IPS-18a (cell line): ENCODE measurements at regions not wholly inside any gene's neighbourhood (a gene's known extent, or its start where the extent isn't known, plus 50 kb on each side); places are given as distances from the start of the nearest gene placed in this dataset.
"Not testable (repeated sequence)": the region's sequence is repeated elsewhere in the genome, so short reads cannot be mapped to it uniquely, and the experiment has no call there.

ENCODE experiments used
- H3K27ac ChIP-seq: one replicate; pipeline ENCODE4 v1.5.1; 2013; ENCODE audit warnings: low read length
- H3K27me3 ChIP-seq: one replicate; pipeline ENCODE4 v1.6.1; 2013; ENCODE audit warnings: mild to moderate bottlenecking, low read length; ENCODE audit not compliant: control insufficient read depth, insufficient read depth
- H3K36me3 ChIP-seq: one replicate; pipeline ENCODE4 v1.6.1; 2013; ENCODE audit warnings: low read depth, low read length; ENCODE audit not compliant: control insufficient read depth
- H3K4me1 ChIP-seq: one replicate; pipeline ENCODE4 v1.6.1; 2013; ENCODE audit warnings: low read depth, low read length; ENCODE audit not compliant: control insufficient read depth
- H3K4me3 ChIP-seq: one replicate; pipeline ENCODE4 v1.5.1; 2013; ENCODE audit warnings: low read length
- H3K9ac ChIP-seq: one replicate; pipeline ENCODE4 v1.6.1; 2013; ENCODE audit warnings: mild to moderate bottlenecking, low read length, moderate library complexity
- H3K9me3 ChIP-seq: one replicate; pipeline ENCODE4 v1.6.1; 2013; ENCODE audit warnings: low read depth, low read length; ENCODE audit not compliant: control insufficient read depth

GRCh38 chr10:4227586-4227985, 442.6 kb upstream of the KLF6 start:
- no peak overlapping the region for H3K4me3 ChIP-seq
- H3K4me1 ChIP-seq, result no peaks in the 10 kb centered on the region
- H3K36me3 ChIP-seq, result no peaks in the 10 kb centered on the region
- H3K9ac ChIP-seq, result no peak overlapping the region
- no peaks in the 10 kb centered on the region for H3K27me3 ChIP-seq
- no peaks in the 10 kb centered on the region for H3K9me3 ChIP-seq
- no peak overlapping the region for H3K27ac ChIP-seq

DNA sequence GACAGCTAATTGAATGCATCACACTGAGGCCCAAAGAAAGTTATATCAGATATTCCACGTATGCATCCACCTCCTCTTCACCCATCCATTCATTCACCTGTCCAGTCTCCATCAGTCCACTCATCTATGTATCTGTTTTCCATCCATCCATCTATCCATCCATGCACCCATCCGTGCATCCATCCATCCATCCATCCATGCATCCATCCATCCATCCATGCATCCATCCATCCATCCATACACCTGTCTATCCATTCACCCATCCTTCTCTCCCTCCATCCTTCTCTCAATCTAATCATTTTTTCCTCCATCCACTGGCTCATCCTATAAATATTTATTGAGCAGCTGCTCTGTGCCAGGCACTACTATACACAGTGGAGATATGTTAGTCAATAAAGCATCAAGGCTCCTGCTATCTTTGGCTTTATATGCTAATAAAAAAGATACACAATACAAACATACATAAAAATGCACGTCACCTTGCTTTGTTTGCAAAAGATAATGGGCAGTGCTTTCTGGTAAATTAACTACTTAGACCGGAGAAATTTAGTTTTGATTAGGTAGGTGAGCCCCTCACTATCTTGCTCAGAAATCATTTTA, 442.0 kb upstream of the KLF6 start:
- Histone ChIP-seq H3K27me3 (no peaks in the 10 kb centered on the region), H3K9ac (no peak overlapping the region), H3K4me3 (no peak overlapping the region), H3K4me1 (no peaks in the 10 kb centered on the region), H3K36me3 (no peaks in the 10 kb centered on the region), H3K9me3 (no peaks in the 10 kb centered on the region), H3K27ac (no peak overlapping the region)

- Histone ChIP-seq H3K27ac (no peak overlapping the region), H3K4me1 (peaks cover 7% of the 10 kb centered on the region), H3K9ac (no peak overlapping the region), H3K4me3 (no peak overlapping the region), H3K27me3 (no peaks in the 10 kb centered on the region), H3K9me3 (no peaks in the 10 kb centered on the region), H3K36me3 (no peaks in the 10 kb centered on the region)
These were observed 439.2 kb upstream of the KLF6 start for GRCh38 chr10:4224178-4224577.

DNA sequence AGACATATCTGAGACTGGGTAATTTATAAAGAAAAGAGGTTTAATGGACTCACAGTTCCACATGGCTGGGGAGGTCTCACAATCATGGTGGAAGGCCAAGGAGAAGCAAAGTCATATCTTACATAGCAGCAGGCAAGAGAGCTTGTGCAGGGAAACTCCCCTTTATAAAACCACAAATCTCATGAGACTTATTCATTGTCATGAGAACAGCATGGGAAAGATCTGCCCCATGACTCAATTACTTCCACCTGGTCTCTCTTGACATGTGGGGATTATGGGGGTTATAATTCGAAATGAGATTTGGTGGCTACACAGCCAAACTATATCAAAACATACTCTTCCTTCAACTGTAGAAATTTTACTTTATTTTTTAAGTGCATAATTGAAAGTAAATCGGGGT, 436.3 kb upstream of the KLF6 start:
- not testable (repeated sequence) for H3K27ac ChIP-seq, H3K4me1 ChIP-seq, H3K9me3 ChIP-seq

GRCh38 chr10:4219901-4220300, 434.9 kb upstream of the KLF6 start:
- H3K27ac ChIP-seq, result no peak overlapping the region
- H3K9ac ChIP-seq, result no peak overlapping the region
- no peak overlapping the region for H3K4me3 ChIP-seq
- no peaks in the 10 kb centered on the region for H3K27me3 ChIP-seq
- no peaks in the 10 kb centered on the region for H3K36me3 ChIP-seq
- peaks cover 20% of the 10 kb centered on the region for H3K4me1 ChIP-seq
- no peaks in the 10 kb centered on the region for H3K9me3 ChIP-seq

More for the DNA sequence above, 436.3 kb upstream of the KLF6 start:
- not testable (repeated sequence) for H3K9ac ChIP-seq, H3K27me3 ChIP-seq, H3K4me3 ChIP-seq, H3K36me3 ChIP-seq

- no peak overlapping the region for H3K4me3 ChIP-seq
- no peak overlapping the region for H3K9ac ChIP-seq
- H3K27ac ChIP-seq, result no peak overlapping the region
- no peaks in the 10 kb centered on the region for H3K36me3 ChIP-seq
- no peaks in the 10 kb centered on the region for H3K9me3 ChIP-seq
- H3K4me1 ChIP-seq, result peaks cover 22% of the 10 kb centered on the region
- H3K27me3 ChIP-seq, result no peaks in the 10 kb centered on the region
These were observed 432.6 kb upstream of the KLF6 start for GRCh38 chr10:4217653-4218052.

DNA sequence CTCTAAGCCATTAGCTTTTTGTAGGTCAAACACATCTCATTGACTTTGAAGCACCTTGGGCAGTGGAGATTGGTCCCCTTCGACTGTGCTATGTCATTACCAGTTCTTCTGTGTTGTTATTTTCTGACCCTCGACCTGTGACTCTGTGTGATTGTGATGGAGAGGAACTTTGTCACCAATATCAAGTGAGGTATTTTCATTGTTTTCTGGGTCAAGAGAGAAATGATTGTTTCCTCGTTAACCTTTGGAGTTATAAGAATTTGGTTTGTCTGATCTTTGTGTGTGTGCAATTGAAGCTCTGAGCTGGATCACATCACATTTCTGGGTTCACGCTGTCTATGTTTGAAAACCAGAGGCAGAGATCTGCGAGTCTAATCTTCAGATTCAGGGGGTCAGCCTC, 432.2 kb upstream of the KLF6 start:
- no peak overlapping the region for H3K9ac ChIP-seq
- peaks cover 22% of the 10 kb centered on the region for H3K4me1 ChIP-seq
- no peaks in the 10 kb centered on the region for H3K36me3 ChIP-seq
- no peaks in the 10 kb centered on the region for H3K27me3 ChIP-seq
- no peaks in the 10 kb centered on the region for H3K9me3 ChIP-seq
- no peak overlapping the region for H3K27ac ChIP-seq
- H3K4me3 ChIP-seq, result no peak overlapping the region

- Histone ChIP-seq H3K27me3 (no peaks in the 10 kb centered on the region), H3K36me3 (no peaks in the 10 kb centered on the region), H3K4me3 (no peak overlapping the region), H3K9me3 (no peaks in the 10 kb centered on the region), H3K9ac (no peak overlapping the region), H3K4me1 (peaks cover 22% of the 10 kb centered on the region), H3K27ac (no peak overlapping the region)
These were observed 431.7 kb upstream of the KLF6 start for GRCh38 chr10:4216726-4217125.

DNA sequence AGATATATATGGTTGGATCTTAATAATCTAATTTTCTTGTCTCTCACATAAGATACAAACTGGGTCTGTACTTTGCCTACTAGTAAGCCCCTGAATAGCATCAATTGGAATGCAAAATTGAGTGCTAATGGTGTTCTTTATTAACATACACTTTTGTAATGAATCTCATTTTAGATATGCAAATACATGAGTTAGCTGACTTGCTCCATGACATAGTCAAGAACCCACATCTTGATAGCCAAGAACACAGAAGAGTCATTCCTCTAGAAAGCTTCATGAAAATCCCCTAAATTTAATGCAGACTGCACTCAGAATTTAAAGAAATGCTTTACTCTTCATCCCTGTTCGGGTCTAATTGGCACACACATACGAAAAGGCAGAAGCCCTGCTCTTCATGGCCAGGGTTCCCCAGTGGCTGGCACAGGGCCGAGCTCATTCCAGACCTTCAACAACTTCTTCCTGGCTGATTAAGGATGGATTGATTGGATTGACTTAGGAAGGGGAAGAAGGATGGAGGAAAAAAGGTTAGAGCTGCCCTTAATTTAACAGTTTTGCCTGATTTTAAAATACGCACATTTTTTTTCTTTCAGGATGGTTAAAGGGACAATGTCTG, 431.1 kb upstream of the KLF6 start:
- peaks cover 22% of the 10 kb centered on the region for H3K4me1 ChIP-seq
- no peaks in the 10 kb centered on the region for H3K27me3 ChIP-seq
- H3K4me3 ChIP-seq, result no peak overlapping the region
- H3K9me3 ChIP-seq, result no peaks in the 10 kb centered on the region
- no peaks in the 10 kb centered on the region for H3K36me3 ChIP-seq
- no peak overlapping the region for H3K27ac ChIP-seq
- H3K9ac ChIP-seq, result no peak overlapping the region

DNA sequence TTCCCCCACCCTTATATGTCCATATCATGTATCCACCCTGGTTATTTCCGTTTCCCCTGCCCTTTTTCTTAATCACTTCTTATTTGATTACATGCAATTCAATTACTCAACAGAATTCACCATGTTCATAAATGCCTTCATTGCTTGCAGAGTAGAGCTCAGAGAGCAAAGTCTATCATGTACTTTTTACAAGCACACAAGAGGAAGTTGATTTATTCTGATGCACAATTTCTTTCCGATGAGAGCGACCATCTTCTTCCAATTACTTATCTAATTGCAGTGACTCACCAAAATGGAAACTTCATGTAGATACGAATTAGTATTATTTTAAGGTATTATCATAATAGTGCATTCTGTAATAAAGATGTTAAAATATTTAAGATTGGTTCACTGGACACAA, 430.5 kb upstream of the KLF6 start:
- Histone ChIP-seq H3K27me3 (no peaks in the 10 kb centered on the region), H3K4me3 (no peak overlapping the region), H3K4me1 (peaks cover 19% of the 10 kb centered on the region), H3K36me3 (no peaks in the 10 kb centered on the region), H3K9ac (no peak overlapping the region), H3K9me3 (no peaks in the 10 kb centered on the region), H3K27ac (no peak overlapping the region)

DNA sequence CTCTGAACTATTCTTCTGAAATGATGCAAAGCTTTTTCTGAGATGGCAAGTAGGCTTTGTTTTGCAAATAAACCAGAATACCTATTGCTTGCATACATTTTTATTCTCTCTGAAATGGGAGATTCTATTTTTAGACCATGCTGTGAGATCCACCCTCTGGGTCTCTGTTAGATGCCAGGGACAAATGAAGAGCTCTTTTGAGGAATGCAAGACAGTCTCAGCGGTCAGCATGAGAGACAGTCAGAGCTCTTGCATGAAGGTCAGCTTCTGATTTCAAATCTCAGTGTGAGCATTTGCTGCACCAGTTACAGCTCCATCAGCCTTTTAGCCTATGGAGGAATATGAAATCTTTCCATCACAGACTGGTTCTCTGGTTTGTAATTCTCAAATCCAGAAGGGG, 429.9 kb upstream of the KLF6 start:
- H3K4me3 ChIP-seq, result no peak overlapping the region
- no peak overlapping the region for H3K27ac ChIP-seq
- H3K36me3 ChIP-seq, result no peaks in the 10 kb centered on the region
- peaks cover 17% of the 10 kb centered on the region for H3K4me1 ChIP-seq
- H3K27me3 ChIP-seq, result no peaks in the 10 kb centered on the region
- no peaks in the 10 kb centered on the region for H3K9me3 ChIP-seq
- no peak overlapping the region for H3K9ac ChIP-seq

GRCh38 chr10:4213441-4213840, 428.4 kb upstream of the KLF6 start:
- peaks cover 15% of the 10 kb centered on the region for H3K4me1 ChIP-seq
- H3K9ac ChIP-seq, result no peak overlapping the region
- no peak overlapping the region for H3K27ac ChIP-seq
- H3K27me3 ChIP-seq, result no peaks in the 10 kb centered on the region
- H3K4me3 ChIP-seq, result no peak overlapping the region
- H3K36me3 ChIP-seq, result no peaks in the 10 kb centered on the region
- no peaks in the 10 kb centered on the region for H3K9me3 ChIP-seq
